ENCODE measurements at regions not wholly inside any gene's neighbourhood (a gene's known extent, or its start where the extent isn't known, plus 50 kb on each side); places are given as distances from the start of the nearest gene placed in this dataset.
A peak's percentile ranks its signal among the peaks of the same experiment; 100 is the strongest.
"Not testable (repeated sequence)": the region's sequence is repeated elsewhere in the genome, so short reads cannot be mapped to it uniquely, and the experiment has no call there.

DNA sequence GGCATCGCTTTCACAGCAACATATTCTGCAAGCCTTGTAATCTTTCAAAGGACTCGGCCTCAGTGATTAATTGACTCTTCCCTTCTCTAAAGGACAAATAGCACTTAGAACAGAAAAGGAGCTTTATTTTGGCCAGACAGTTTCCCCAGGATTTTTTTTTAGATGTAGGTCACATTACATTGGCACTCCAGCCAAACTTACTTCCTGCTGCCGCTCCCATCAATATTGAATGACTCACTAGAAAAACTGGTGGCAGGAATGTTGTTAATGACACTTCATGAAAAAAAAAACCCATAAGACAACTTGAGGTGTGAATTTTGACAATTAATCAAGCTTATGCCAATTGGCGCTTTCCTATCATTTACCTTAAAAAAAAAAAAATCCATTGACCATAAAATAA lies 432.6 kb downstream of the TOX3 start:
- H3K27ac Mint-ChIP-seq, result peak overlapping the region; percentile 52
- TF ChIP-seq, protein P1, sequence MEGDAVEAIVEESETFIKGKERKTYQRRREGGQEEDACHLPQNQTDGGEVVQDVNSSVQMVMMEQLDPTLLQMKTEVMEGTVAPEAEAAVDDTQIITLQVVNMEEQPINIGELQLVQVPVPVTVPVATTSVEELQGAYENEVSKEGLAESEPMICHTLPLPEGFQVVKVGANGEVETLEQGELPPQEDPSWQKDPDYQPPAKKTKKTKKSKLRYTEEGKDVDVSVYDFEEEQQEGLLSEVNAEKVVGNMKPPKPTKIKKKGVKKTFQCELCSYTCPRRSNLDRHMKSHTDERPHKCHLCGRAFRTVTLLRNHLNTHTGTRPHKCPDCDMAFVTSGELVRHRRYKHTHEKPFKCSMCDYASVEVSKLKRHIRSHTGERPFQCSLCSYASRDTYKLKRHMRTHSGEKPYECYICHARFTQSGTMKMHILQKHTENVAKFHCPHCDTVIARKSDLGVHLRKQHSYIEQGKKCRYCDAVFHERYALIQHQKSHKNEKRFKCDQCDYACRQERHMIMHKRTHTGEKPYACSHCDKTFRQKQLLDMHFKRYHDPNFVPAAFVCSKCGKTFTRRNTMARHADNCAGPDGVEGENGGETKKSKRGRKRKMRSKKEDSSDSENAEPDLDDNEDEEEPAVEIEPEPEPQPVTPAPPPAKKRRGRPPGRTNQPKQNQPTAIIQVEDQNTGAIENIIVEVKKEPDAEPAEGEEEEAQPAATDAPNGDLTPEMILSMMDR (IDR thresholded peaks at IDR 0.05), result no peak
- no peak for DNase-seq
- peaks cover 16% of the 10 kb centered on the region for H3K4me1 Mint-ChIP-seq
- peaks cover 5% of the 10 kb centered on the region for H3K9me3 Mint-ChIP-seq
- no peaks in the 10 kb centered on the region for H3K27me3 Mint-ChIP-seq (ENCODE audit: low read depth, poor library complexity)
- H3K36me3 Mint-ChIP-seq (ENCODE audit: low read depth), result peaks cover 4% of the 10 kb centered on the region
- no peak overlapping the region for H3K4me3 Mint-ChIP-seq

DNA sequence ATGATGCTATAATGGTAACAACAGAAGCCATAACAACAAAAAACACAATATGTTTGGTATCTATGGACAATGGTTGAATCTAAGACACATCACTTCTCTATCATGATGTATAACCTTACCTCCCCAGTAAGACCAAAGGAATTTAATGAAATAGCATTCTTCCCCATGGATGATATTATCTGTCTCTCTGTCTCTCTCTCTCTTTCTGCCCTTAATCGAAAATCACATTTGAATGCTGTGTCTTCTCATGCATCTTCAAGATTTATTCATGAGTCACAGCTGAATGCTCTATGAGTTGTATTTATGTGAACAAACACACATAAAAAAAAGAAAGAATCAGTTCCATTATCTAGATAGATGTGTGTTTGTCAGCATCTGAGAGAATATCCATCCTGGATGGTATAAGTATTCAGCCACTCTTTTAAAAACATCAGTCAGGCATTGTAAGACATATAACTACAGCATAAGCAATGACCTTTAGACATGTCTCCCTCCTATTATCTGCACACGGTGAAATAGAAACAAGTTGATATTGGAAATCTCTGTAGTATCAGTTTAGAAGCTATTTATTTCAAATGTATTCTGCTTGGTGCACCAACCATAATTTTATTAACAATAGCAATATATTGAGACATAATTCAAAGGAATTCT lies 433.3 kb downstream of the TOX3 start:
- no peak overlapping the region for H3K27ac Mint-ChIP-seq
- TF ChIP-seq, protein P1 (IDR thresholded peaks at IDR 0.05), result no peak
- DNase-seq, result no peak
- no peaks in the 10 kb centered on the region for H3K36me3 Mint-ChIP-seq (ENCODE audit: low read depth)
- H3K9me3 Mint-ChIP-seq, result no peaks in the 10 kb centered on the region
- H3K4me1 Mint-ChIP-seq, result peaks cover 16% of the 10 kb centered on the region
- H3K27me3 Mint-ChIP-seq (ENCODE audit: low read depth, poor library complexity), result no peaks in the 10 kb centered on the region
- no peak overlapping the region for H3K4me3 Mint-ChIP-seq

DNA sequence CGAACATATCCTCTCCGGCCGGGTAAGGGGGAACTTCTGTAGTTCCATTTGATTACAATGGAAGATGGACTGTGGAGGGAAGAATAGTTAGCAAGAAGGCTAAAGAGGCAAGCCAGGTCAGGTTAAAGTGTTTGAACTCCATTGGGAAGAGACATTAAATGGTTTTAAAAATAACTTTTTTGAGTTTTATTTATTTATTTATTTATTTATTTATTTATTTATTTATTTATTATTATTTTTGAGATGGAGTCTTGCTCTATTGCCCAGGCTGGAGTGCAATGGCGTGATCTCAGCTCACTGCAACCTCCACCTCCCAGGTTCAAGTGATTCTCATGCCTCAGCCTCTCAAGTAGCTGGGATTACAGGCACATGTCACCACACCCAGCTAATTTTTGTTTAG lies 441.9 kb downstream of the TOX3 start:
- not testable (repeated sequence) for DNase-seq

DNA sequence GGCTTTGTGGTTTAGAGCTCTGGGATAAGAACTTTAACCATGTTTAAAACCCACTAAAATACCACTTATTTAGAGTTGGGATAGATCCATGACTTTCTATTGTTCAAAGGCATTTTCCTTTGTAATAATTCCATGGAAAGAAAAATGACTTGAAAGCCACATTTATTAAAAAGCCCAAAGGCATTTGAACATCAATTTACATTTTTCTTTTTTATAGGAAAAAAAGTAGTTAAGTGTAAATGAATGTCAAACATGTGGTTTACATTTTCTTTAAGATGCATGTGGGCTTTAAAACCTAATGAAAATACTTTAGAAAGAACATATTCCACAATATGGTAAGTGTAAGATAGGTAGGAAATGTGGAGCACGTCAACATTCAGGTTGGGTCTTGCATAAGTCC lies 443.2 kb downstream of the TOX3 start:
- Mint-ChIP-seq H3K4me1 (no peaks in the 10 kb centered on the region), H3K27me3 (ENCODE audit: low read depth, poor library complexity) (no peaks in the 10 kb centered on the region), H3K9me3 (no peaks in the 10 kb centered on the region), H3K36me3 (ENCODE audit: low read depth) (no peaks in the 10 kb centered on the region), H3K4me3 (no peak overlapping the region), H3K27ac (no peak overlapping the region)
- TF ChIP-seq, protein P1 (IDR thresholded peaks at IDR 0.05), result no peak
- no peak for DNase-seq

More for the DNA sequence above, 441.9 kb downstream of the TOX3 start:
- not testable (repeated sequence) for H3K36me3 Mint-ChIP-seq (ENCODE audit: low read depth); H3K4me1 Mint-ChIP-seq; H3K9me3 Mint-ChIP-seq; H3K27ac Mint-ChIP-seq; H3K4me3 Mint-ChIP-seq; H3K27me3 Mint-ChIP-seq (ENCODE audit: low read depth, poor library complexity)

DNA sequence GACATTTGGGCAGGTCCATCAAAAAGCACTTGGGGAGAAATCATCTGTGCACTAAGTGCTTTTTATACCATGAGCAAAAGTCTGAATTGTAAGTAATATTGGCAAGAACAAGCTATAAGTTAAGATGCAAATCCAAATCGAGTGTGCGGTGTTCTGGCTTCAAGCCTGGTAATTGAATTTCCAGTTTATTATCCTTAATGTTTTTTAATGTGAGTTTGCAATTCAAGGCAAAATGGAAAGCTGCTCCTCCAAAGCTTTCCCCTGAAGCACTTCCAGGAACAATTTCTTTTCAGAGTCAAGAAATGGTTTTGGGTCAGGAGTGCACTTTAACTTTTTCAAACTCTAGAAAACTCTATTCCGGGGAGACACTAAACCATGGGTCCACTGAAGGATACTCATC lies 445.7 kb downstream of the TOX3 start:
- Mint-ChIP-seq H3K4me3 (no peak overlapping the region), H3K4me1 (no peaks in the 10 kb centered on the region), H3K27ac (no peak overlapping the region), H3K36me3 (ENCODE audit: low read depth) (no peaks in the 10 kb centered on the region), H3K9me3 (no peaks in the 10 kb centered on the region), H3K27me3 (ENCODE audit: low read depth, poor library complexity) (no peaks in the 10 kb centered on the region)
- no peak for DNase-seq
- TF ChIP-seq, protein P1 (IDR thresholded peaks at IDR 0.05), result no peak

DNA sequence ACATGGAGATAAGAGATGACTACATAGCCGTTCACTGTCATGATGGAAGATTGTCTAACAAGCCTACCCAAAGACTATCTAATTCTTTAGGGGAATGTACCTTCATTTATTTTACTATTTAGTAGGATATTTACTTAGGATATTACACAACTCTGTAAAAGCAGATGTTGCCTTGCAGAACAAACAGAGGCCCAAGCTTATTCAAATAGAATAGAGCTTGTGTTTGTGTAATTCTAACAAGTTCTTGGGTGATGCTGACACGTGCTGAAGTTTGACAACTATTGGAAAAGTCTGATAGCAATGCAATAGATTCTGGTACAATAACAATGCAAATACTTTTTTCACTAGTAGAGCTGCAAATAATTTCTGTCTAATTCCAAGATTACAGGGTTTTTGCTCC lies 447.6 kb downstream of the TOX3 start:
- no peaks in the 10 kb centered on the region for H3K4me1 Mint-ChIP-seq
- H3K4me3 Mint-ChIP-seq, result no peak overlapping the region
- no peaks in the 10 kb centered on the region for H3K9me3 Mint-ChIP-seq
- DNase-seq, result no peak
- H3K36me3 Mint-ChIP-seq (ENCODE audit: low read depth), result no peaks in the 10 kb centered on the region
- H3K27ac Mint-ChIP-seq, result no peak overlapping the region
- TF ChIP-seq, protein P1 (IDR thresholded peaks at IDR 0.05), result no peak
- H3K27me3 Mint-ChIP-seq (ENCODE audit: low read depth, poor library complexity), result no peaks in the 10 kb centered on the region
